ENCODE measurements at regions not wholly inside any gene's neighbourhood (a gene's known extent, or its start where the extent isn't known, plus 50 kb on each side); places are given as distances from the start of the nearest gene placed in this dataset.
"Not testable (repeated sequence)": the region's sequence is repeated elsewhere in the genome, so short reads cannot be mapped to it uniquely, and the experiment has no call there.

- Histone ChIP-seq H3K4me3 (no peak overlapping the region), H3K27ac (no peak overlapping the region)
Observed at GRCh38 chr3:182622241-182622545, 171.1 kb upstream of the ATP11B start.

- H3K27ac ChIP-seq: no peak overlapping the region
Observed at GRCh38 chr3:182626484-182627467, 166.5 kb upstream of the ATP11B start.

GRCh38 chr3:182628531-182628930 is 164.8 kb upstream of the ATP11B start:
- no peak overlapping the region for H3K27ac ChIP-seq
- no peak overlapping the region for H3K4me3 ChIP-seq

More at GRCh38 chr3:182626484-182627467, 166.5 kb upstream of the ATP11B start:
- H3K4me3 ChIP-seq: no peak overlapping the region

- Histone ChIP-seq H3K4me3 (no peak overlapping the region), H3K27ac (no peak overlapping the region)
Observed at GRCh38 chr3:182629521-182629920, 163.8 kb upstream of the ATP11B start.

GRCh38 chr3:182631183-182632076 is 161.9 kb upstream of the ATP11B start:
- H3K27ac ChIP-seq: peak overlapping the region in 8 of 21 experiments; percentile 5 to 61 (median 18)
- no peak overlapping the region for H3K4me3 ChIP-seq

GRCh38 chr3:182632077-182632393 is 161.3 kb upstream of the ATP11B start:
- Histone ChIP-seq H3K4me3 (no peak overlapping the region), H3K27ac (peak overlapping the region in 7 of 21 experiments; percentile 5 to 61 (median 20))

- H3K4me3 ChIP-seq: no peak overlapping the region
- H3K27ac ChIP-seq: peak overlapping the region in 1 of 21 experiments; percentile 69
Observed at GRCh38 chr3:182633186-182633585, 160.1 kb upstream of the ATP11B start.

- Histone ChIP-seq H3K27ac (peak overlapping the region in 3 of 21 experiments; percentile 18 to 33 (median 24)), H3K4me3 (no peak overlapping the region)
Observed at GRCh38 chr3:182636646-182637045, 156.7 kb upstream of the ATP11B start.

GRCh38 chr3:182637350-182638110 is 155.8 kb upstream of the ATP11B start:
- Histone ChIP-seq H3K4me3 (no peak overlapping the region), H3K27ac (peak overlapping the region in 2 of 21 experiments; percentile 24 to 25)

- Histone ChIP-seq H3K4me3 (no peak overlapping the region), H3K27ac (peak overlapping the region in 5 of 21 experiments; percentile 10 to 58 (median 27))
Observed at GRCh38 chr3:182644013-182644412, 149.3 kb upstream of the ATP11B start.

GRCh38 chr3:182644790-182645433 is 148.4 kb upstream of the ATP11B start:
- Histone ChIP-seq H3K4me3 (no peak overlapping the region), H3K27ac (peak overlapping the region in 3 of 21 experiments; percentile 10 to 15 (median 11))

GRCh38 chr3:182650568-182651128 is 142.7 kb upstream of the ATP11B start:
- H3K27ac ChIP-seq: no peak overlapping the region
- no peak overlapping the region for H3K4me3 ChIP-seq

- Histone ChIP-seq H3K4me3 (no peak overlapping the region), H3K27ac (no peak overlapping the region)
Observed at GRCh38 chr3:182651461-182651860, 141.8 kb upstream of the ATP11B start.

- not testable (repeated sequence) for H3K4me3 ChIP-seq, H3K27ac ChIP-seq
Observed at GRCh38 chr3:182653065-182653464, 140.2 kb upstream of the ATP11B start.

- no peak overlapping the region for H3K4me3 ChIP-seq
- no peak overlapping the region for H3K27ac ChIP-seq
Observed at GRCh38 chr3:182668541-182668940, 124.8 kb upstream of the ATP11B start.

GRCh38 chr3:182668974-182669373 is 124.3 kb upstream of the ATP11B start:
- no peak overlapping the region for H3K27ac ChIP-seq
- H3K4me3 ChIP-seq: no peak overlapping the region

GRCh38 chr3:182671541-182671940 is 121.8 kb upstream of the ATP11B start:
- Histone ChIP-seq H3K4me3 (no peak overlapping the region), H3K27ac (no peak overlapping the region)

- Histone ChIP-seq H3K4me3 (no peak overlapping the region), H3K27ac (no peak overlapping the region)
Observed at GRCh38 chr3:182671942-182672341, 121.4 kb upstream of the ATP11B start.

- Histone ChIP-seq H3K4me3 (no peak overlapping the region), H3K27ac (no peak overlapping the region)
Observed at GRCh38 chr3:182673336-182673735, 120.0 kb upstream of the ATP11B start.
